DMS 273 (cell line): ENCODE measurements at regions not wholly inside any gene's neighbourhood (a gene's known extent, or its start where the extent isn't known, plus 50 kb on each side); places are given as distances from the start of the nearest gene placed in this dataset.
"Not testable (repeated sequence)": the region's sequence is repeated elsewhere in the genome, so short reads cannot be mapped to it uniquely, and the experiment has no call there.

Experiments
- DNase-seq: peaks from one replicate; lab custom pipeline; 2025; ENCODE audit not compliant: unreplicated experiment; lab: John Stamatoyannopoulos, UW

GRCh38 chr18:35770376-35771014 is 189.0 kb downstream of the GALNT1 start:
- no peak for DNase-seq

- DNase-seq = no peak
Observed at GRCh38 chr18:35771172-35771571, 189.6 kb downstream of the GALNT1 start.

- DNase-seq = no peak
Observed at GRCh38 chr18:35775887-35776286, 194.3 kb downstream of the GALNT1 start.

GRCh38 chr18:35776473-35776872 is 194.9 kb downstream of the GALNT1 start:
- DNase-seq = no peak

GRCh38 chr18:35777039-35777438 is 195.4 kb upstream of the RMP24 start:
- peak; percentile 16 for DNase-seq

- DNase-seq = no peak
Observed at GRCh38 chr18:35778850-35779627, 193.4 kb upstream of the RMP24 start.

GRCh38 chr18:35780937-35781336 is 191.5 kb upstream of the RMP24 start:
- DNase-seq = no peak

GRCh38 chr18:35782926-35783325 is 189.6 kb upstream of the RMP24 start:
- DNase-seq = no peak

GRCh38 chr18:35786365-35787042 is 186.0 kb upstream of the RMP24 start:
- no peak for DNase-seq

- no peak for DNase-seq
Observed at GRCh38 chr18:35789543-35789942, 182.9 kb upstream of the RMP24 start.

- DNase-seq = no peak
Observed at GRCh38 chr18:35797948-35798347, 174.5 kb upstream of the RMP24 start.

- DNase-seq = no peak
Observed at GRCh38 chr18:35803551-35803950, 168.9 kb upstream of the RMP24 start.

GRCh38 chr18:35804377-35804776 is 168.1 kb upstream of the RMP24 start:
- no peak for DNase-seq

- DNase-seq = no peak
Observed at GRCh38 chr18:35807811-35808335, 164.6 kb upstream of the RMP24 start.

GRCh38 chr18:35808796-35809195 is 163.7 kb upstream of the RMP24 start:
- no peak for DNase-seq

- no peak for DNase-seq
Observed at GRCh38 chr18:35810520-35810919, 162.0 kb upstream of the RMP24 start.

GRCh38 chr18:35811896-35812295 is 160.6 kb upstream of the RMP24 start:
- no peak for DNase-seq

GRCh38 chr18:35815011-35815410 is 157.5 kb upstream of the RMP24 start:
- DNase-seq = not testable (repeated sequence)

- DNase-seq = no peak
Observed at GRCh38 chr18:35816003-35816402, 156.5 kb upstream of the RMP24 start.

GRCh38 chr18:35817604-35818352 is 154.7 kb upstream of the RMP24 start:
- DNase-seq = no peak

- no peak for DNase-seq
Observed at GRCh38 chr18:35818353-35818667, 154.2 kb upstream of the RMP24 start.
